HEK293 (cell line): ENCODE measurements at regions not wholly inside any gene's neighbourhood (a gene's known extent, or its start where the extent isn't known, plus 50 kb on each side); places are given as distances from the start of the nearest gene placed in this dataset.

Source experiments
- ATF2 ChIP-seq: fragments of 450-650 bp; formaldehyde crosslinking; IDR thresholded peaks from 2 replicates; pipeline ENCODE4 v1.5.1; 2016; ENCODE audit warnings: missing biosample characterization, missing genetic modification characterization, low read depth
- CTCF ChIP-seq: fragments of 450-650 bp; formaldehyde crosslinking; IDR thresholded peaks from 2 replicates; pipeline ENCODE4 v1.5.1; 2016; ENCODE audit warnings: missing biosample characterization, missing genetic modification characterization
- WT1 ChIP-seq: fragments of 450-650 bp; formaldehyde crosslinking; IDR thresholded peaks from 2 replicates; pipeline ENCODE4 v1.5.1; 2016; ENCODE audit warnings: missing biosample characterization, missing genetic modification characterization

GRCh38 chr12:131456301-131457027, 254.4 kb upstream of the SFSWAP start:
- TF ChIP-seq ATF2 (tag by site-specific recombination) (no peak), WT1 (no peak), CTCF (no peak)
